ENCODE measurements at regions not wholly inside any gene's neighbourhood (a gene's known extent, or its start where the extent isn't known, plus 50 kb on each side); places are given as distances from the start of the nearest gene placed in this dataset.

DNA sequence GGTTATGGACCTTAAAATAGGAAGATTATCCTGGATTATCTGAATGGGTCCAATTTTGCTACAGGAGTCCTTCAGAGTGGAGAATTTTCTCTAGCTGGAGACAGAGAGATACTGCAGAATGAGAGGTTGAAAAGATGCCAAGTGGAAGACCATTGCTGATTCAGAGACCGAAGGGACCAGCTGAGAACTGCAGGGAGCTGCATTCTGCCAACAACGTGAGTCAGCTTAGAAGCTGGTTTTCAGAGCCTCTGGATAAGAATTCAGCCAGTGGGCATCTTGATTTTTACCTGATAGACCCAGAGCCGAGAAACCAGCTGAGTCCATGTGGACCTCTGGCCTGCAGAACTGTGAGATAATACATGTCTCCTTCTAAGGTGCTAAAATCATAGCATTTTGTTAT lies 234.0 kb downstream of the NR2F2 start:
- Mint-ChIP-seq H3K27ac (ENCODE audit: unreplicated experiment) (no peak overlapping the region), H3K4me1 (ENCODE audit: unreplicated experiment) (no peaks in the 10 kb centered on the region), H3K36me3 (ENCODE audit: unreplicated experiment) (no peaks in the 10 kb centered on the region), H3K4me3 (ENCODE audit: unreplicated experiment) (no peak overlapping the region), H3K9me3 (ENCODE audit: unreplicated experiment) (peaks cover 13% of the 10 kb centered on the region), H3K27me3 (ENCODE audit: unreplicated experiment) (peaks cover 3% of the 10 kb centered on the region)
- TF ChIP-seq CTCF (IDR thresholded peaks at IDR 0.05), result no peak
- no peak for DNase-seq (ENCODE audit: extremely low spot score, unreplicated experiment)

- Mint-ChIP-seq H3K27me3 (ENCODE audit: unreplicated experiment) (peaks cover 3% of the 10 kb centered on the region), H3K36me3 (ENCODE audit: unreplicated experiment) (no peaks in the 10 kb centered on the region), H3K4me1 (ENCODE audit: unreplicated experiment) (no peaks in the 10 kb centered on the region), H3K9me3 (ENCODE audit: unreplicated experiment) (peaks cover 13% of the 10 kb centered on the region), H3K27ac (ENCODE audit: unreplicated experiment) (no peak overlapping the region), H3K4me3 (ENCODE audit: unreplicated experiment) (no peak overlapping the region)
- DNase-seq (ENCODE audit: extremely low spot score, unreplicated experiment), result no peak
- no peak for TF ChIP-seq CTCF (IDR thresholded peaks at IDR 0.05)
Measured at GRCh38 chr15:96565266-96565665, 234.8 kb downstream of the NR2F2 start.

GRCh38 chr15:96574782-96575181 lies 244.3 kb downstream of the NR2F2 start:
- no peaks in the 10 kb centered on the region for H3K4me1 Mint-ChIP-seq (ENCODE audit: unreplicated experiment)
- H3K4me3 Mint-ChIP-seq (ENCODE audit: unreplicated experiment), result no peak overlapping the region
- H3K9me3 Mint-ChIP-seq (ENCODE audit: unreplicated experiment), result peaks cover 9% of the 10 kb centered on the region
- H3K27me3 Mint-ChIP-seq (ENCODE audit: unreplicated experiment), result peaks cover 23% of the 10 kb centered on the region
- TF ChIP-seq CTCF (IDR thresholded peaks at IDR 0.05), result no peak
- no peaks in the 10 kb centered on the region for H3K36me3 Mint-ChIP-seq (ENCODE audit: unreplicated experiment)
- H3K27ac Mint-ChIP-seq (ENCODE audit: unreplicated experiment), result no peak overlapping the region
- no peak for DNase-seq (ENCODE audit: extremely low spot score, unreplicated experiment)

GRCh38 chr15:96576596-96576995 lies 246.1 kb downstream of the NR2F2 start:
- peaks cover 9% of the 10 kb centered on the region for H3K9me3 Mint-ChIP-seq (ENCODE audit: unreplicated experiment)
- no peak for TF ChIP-seq CTCF (IDR thresholded peaks at IDR 0.05)
- no peak overlapping the region for H3K4me3 Mint-ChIP-seq (ENCODE audit: unreplicated experiment)
- H3K4me1 Mint-ChIP-seq (ENCODE audit: unreplicated experiment), result no peaks in the 10 kb centered on the region
- H3K27ac Mint-ChIP-seq (ENCODE audit: unreplicated experiment), result no peak overlapping the region
- peaks cover 26% of the 10 kb centered on the region for H3K27me3 Mint-ChIP-seq (ENCODE audit: unreplicated experiment)
- no peak for DNase-seq (ENCODE audit: extremely low spot score, unreplicated experiment)
- no peaks in the 10 kb centered on the region for H3K36me3 Mint-ChIP-seq (ENCODE audit: unreplicated experiment)

GRCh38 chr15:96578393-96578792 lies 247.9 kb downstream of the NR2F2 start:
- Mint-ChIP-seq H3K27me3 (ENCODE audit: unreplicated experiment) (peaks cover 24% of the 10 kb centered on the region), H3K4me1 (ENCODE audit: unreplicated experiment) (no peaks in the 10 kb centered on the region), H3K4me3 (ENCODE audit: unreplicated experiment) (no peak overlapping the region), H3K27ac (ENCODE audit: unreplicated experiment) (no peak overlapping the region), H3K36me3 (ENCODE audit: unreplicated experiment) (no peaks in the 10 kb centered on the region), H3K9me3 (ENCODE audit: unreplicated experiment) (no peaks in the 10 kb centered on the region)
- TF ChIP-seq CTCF (IDR thresholded peaks at IDR 0.05), result no peak
- no peak for DNase-seq (ENCODE audit: extremely low spot score, unreplicated experiment)

Data from osteocyte (in vitro differentiated cells).